Hepatocyte (in vitro differentiated cells): ENCODE measurements at regions not wholly inside any gene's neighbourhood (a gene's known extent, or its start where the extent isn't known, plus 50 kb on each side); places are given as distances from the start of the nearest gene placed in this dataset.

Experiments
- DNase-seq: peaks from one replicate; pipeline ENCODE4 v3.0.0-alpha.2; 2016; ENCODE audit warnings: low spot score
- H2AFZ ChIP-seq: fragments of 200-600 bp; sonication (generic); 2 replicates; pipeline ENCODE4 v1.6.0; 2016; ENCODE audit warnings: antibody characterized with exemption, mild to moderate bottlenecking
- H3K27ac ChIP-seq: fragments of 200-600 bp; sonication (generic); 2 replicates; pipeline ENCODE4 v1.5.1; 2016; ENCODE audit warnings: mild to moderate bottlenecking
- H3K27me3 ChIP-seq: fragments of 200-600 bp; sonication (generic); 2 replicates; pipeline ENCODE4 v1.6.1; 2016
- H3K36me3 ChIP-seq: fragments of 200-600 bp; sonication (generic); replicated peaks from 2 replicates; pipeline ENCODE4 v1.5.1; 2016; ENCODE audit warnings: low read depth; ENCODE audit not compliant: insufficient read depth
- H3K4me1 ChIP-seq: fragments of 200-600 bp; sonication (generic); 2 replicates; pipeline ENCODE4 v1.5.1; 2016; ENCODE audit warnings: mild to moderate bottlenecking, moderate library complexity; ENCODE audit not compliant: insufficient read depth
- H3K4me2 ChIP-seq: fragments of 200-600 bp; sonication (generic); 2 replicates; pipeline ENCODE4 v1.6.0; 2016
- H3K4me3 ChIP-seq: fragments of 200-600 bp; sonication (generic); 2 replicates; pipeline ENCODE4 v1.5.1; 2016; ENCODE audit warnings: mild to moderate bottlenecking
- H3K79me2 ChIP-seq: fragments of 200-600 bp; sonication (generic); 2 replicates; pipeline ENCODE4 v1.6.0; 2017; ENCODE audit warnings: mild to moderate bottlenecking
- H3K9me2 ChIP-seq: fragments of 200-600 bp; sonication (generic); replicated peaks from 2 replicates; pipeline ENCODE4 v1.6.0; 2017; ENCODE audit warnings: mild to moderate bottlenecking; ENCODE audit not compliant: insufficient read depth
- H3K9me3 ChIP-seq: fragments of 200-600 bp; sonication (generic); 2 replicates; pipeline ENCODE4 v1.5.1; 2016; ENCODE audit warnings: low read depth, mild to moderate bottlenecking
- H4K20me1 ChIP-seq: fragments of 200-600 bp; sonication (generic); 2 replicates; pipeline ENCODE4 v1.6.0; 2016; ENCODE audit warnings: mild to moderate bottlenecking; ENCODE audit not compliant: insufficient read depth, poor library complexity, severe bottlenecking
- CTCF ChIP-seq: fragments of 200-600 bp; sonication (generic); IDR thresholded peaks from 2 replicates; pipeline ENCODE4 v1.5.1; 2016; ENCODE audit warnings: antibody characterized with exemption, mild to moderate bottlenecking; ENCODE audit not compliant: poor library complexity
- EZH2 ChIP-seq: fragments of 200-600 bp; sonication (generic); IDR thresholded peaks from 2 replicates; pipeline ENCODE4 v1.6.1; 2016; ENCODE audit warnings: antibody characterized with exemption, mild to moderate bottlenecking, borderline replicate concordance
- EZH2phosphoT487 ChIP-seq: fragments of 200-600 bp; sonication (generic); IDR thresholded peaks from one replicate; pipeline ENCODE4 v1.6.1; 2018; ENCODE audit warnings: antibody characterized with exemption, mild to moderate bottlenecking, low read depth, moderate library complexity; ENCODE audit not compliant: unreplicated experiment, severe bottlenecking
- WGBS: methylation state at CpG from one replicate; pipeline ENCODE4 v1.1.6; 2016; ENCODE audit warnings: low lambda C conversion rate; ENCODE audit errors: missing lambda C conversion rate; 5-methylcytosine and 5-hydroxymethylcytosine counted together

GRCh38 chr12:66945189-66945817 lies 266.4 kb upstream of the GRIP1 start:
- H3K36me3 ChIP-seq = no peaks in the 10 kb centered on the region
- H4K20me1 ChIP-seq = no peaks in the 10 kb centered on the region
- 83% methylated on average over 6 of the region's 6 CpGs for WGBS
- no peaks in the 10 kb centered on the region for H3K9me2 ChIP-seq
- DNase-seq = no peak
- no peak overlapping the region for H3K4me2 ChIP-seq
- H3K27me3 ChIP-seq = no peaks in the 10 kb centered on the region
- no peaks in the 10 kb centered on the region for H3K9me3 ChIP-seq
- H3K4me3 ChIP-seq = no peak overlapping the region
- TF ChIP-seq EZH2 = no peak
- TF ChIP-seq CTCF = no peak
- TF ChIP-seq EZH2phosphoT487 = no peak
- H3K27ac ChIP-seq = no peak overlapping the region
- no peak overlapping the region for H2AFZ ChIP-seq
- no peaks in the 10 kb centered on the region for H3K79me2 ChIP-seq
- no peaks in the 10 kb centered on the region for H3K4me1 ChIP-seq

DNA sequence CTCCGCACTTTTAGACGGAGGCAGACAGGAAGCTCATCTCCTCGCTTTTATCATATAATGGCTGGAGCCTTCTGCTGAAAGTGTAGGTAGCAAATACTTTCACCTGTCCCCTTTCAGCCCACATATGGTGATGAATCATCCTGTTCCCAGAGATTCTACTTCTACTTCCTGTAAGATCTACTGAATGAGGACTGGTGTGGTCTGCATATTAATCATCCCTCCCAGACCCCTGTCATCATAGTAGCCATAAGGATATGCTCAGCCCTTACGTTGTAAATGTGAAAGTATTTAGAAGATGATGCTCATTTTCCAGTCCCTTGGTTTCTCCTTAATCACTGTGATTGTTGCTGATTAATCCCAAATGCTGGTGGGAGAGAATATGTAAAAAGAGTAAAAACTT lies 268.2 kb upstream of the GRIP1 start:
- Histone ChIP-seq H4K20me1 (no peaks in the 10 kb centered on the region), H3K27me3 (no peaks in the 10 kb centered on the region), H3K4me1 (no peaks in the 10 kb centered on the region), H3K27ac (no peak overlapping the region), H3K4me2 (no peak overlapping the region), H3K9me3 (no peaks in the 10 kb centered on the region), H3K79me2 (no peaks in the 10 kb centered on the region), H3K36me3 (no peaks in the 10 kb centered on the region), H3K4me3 (no peak overlapping the region), H2AFZ (no peak overlapping the region), H3K9me2 (no peaks in the 10 kb centered on the region)
- DNase-seq = no peak
- 78% methylated on average over 4 of the region's 4 CpGs for WGBS
- TF ChIP-seq EZH2 (no peak), CTCF (no peak), EZH2phosphoT487 (no peak)

DNA sequence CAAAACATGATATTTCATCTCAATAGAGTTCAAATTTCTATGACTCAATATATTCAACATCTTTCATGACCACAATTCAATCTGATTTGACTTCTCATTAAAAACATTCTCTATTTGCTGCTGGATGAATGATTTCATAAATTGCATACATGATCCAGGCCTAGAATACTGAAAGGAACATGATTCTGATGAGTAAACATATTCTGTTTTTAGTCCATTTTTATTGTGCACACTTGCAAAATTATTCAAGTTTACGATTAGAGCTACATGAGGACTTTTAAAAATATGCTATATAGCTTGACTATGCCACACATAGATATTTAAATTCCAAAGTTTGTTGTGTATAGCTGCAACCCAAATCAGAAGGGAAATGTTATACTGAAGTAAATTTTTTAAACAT lies 273.8 kb upstream of the GRIP1 start:
- H3K4me1 ChIP-seq = no peaks in the 10 kb centered on the region
- no peak overlapping the region for H2AFZ ChIP-seq
- no peaks in the 10 kb centered on the region for H3K9me2 ChIP-seq
- TF ChIP-seq CTCF = no peak
- TF ChIP-seq EZH2 = no peak
- TF ChIP-seq EZH2phosphoT487 = no peak
- no peaks in the 10 kb centered on the region for H3K9me3 ChIP-seq
- no peaks in the 10 kb centered on the region for H3K79me2 ChIP-seq
- no peak overlapping the region for H3K4me3 ChIP-seq
- no peaks in the 10 kb centered on the region for H3K27me3 ChIP-seq
- H3K4me2 ChIP-seq = no peak overlapping the region
- WGBS = 85% methylated on average over 1 of the region's 1 CpG
- H3K27ac ChIP-seq = no peak overlapping the region
- no peaks in the 10 kb centered on the region for H3K36me3 ChIP-seq
- H4K20me1 ChIP-seq = no peaks in the 10 kb centered on the region
- no peak for DNase-seq

GRCh38 chr12:66956300-66956699 lies 277.4 kb upstream of the GRIP1 start:
- Histone ChIP-seq H3K27ac (no peak overlapping the region), H3K4me3 (no peak overlapping the region), H3K9me3 (no peaks in the 10 kb centered on the region), H3K36me3 (no peaks in the 10 kb centered on the region), H4K20me1 (no peaks in the 10 kb centered on the region), H3K9me2 (no peaks in the 10 kb centered on the region), H3K27me3 (no peaks in the 10 kb centered on the region), H3K4me1 (no peaks in the 10 kb centered on the region), H3K4me2 (no peak overlapping the region), H3K79me2 (no peaks in the 10 kb centered on the region), H2AFZ (no peak overlapping the region)
- TF ChIP-seq CTCF (no peak), EZH2 (no peak), EZH2phosphoT487 (no peak)
- WGBS = 86% methylated on average over 3 of the region's 3 CpGs
- no peak for DNase-seq
